GM23338 (cell line): ENCODE measurements at regions not wholly inside any gene's neighbourhood (a gene's known extent, or its start where the extent isn't known, plus 50 kb on each side); places are given as distances from the start of the nearest gene placed in this dataset.

Source experiments
- ATAC-seq: fragments of 200-7000 bp; cut with Tn5 transposase; 3 replicates; pipeline ENCODE4 v1.9.1; 2020
- DNase-seq: peaks from one replicate; pipeline ENCODE4 v3.0.0-alpha.2; 2015; ENCODE audit warnings: low spot score
- H2AFZ ChIP-seq: fragments of 200-600 bp; sonication (generic); 2 replicates; pipeline ENCODE4 v1.8.0; 2016; ENCODE audit warnings: antibody characterized with exemption, mild to moderate bottlenecking, moderate library complexity
- H3F3A ChIP-seq: fragments of 200-600 bp; sonication (generic); replicated peaks from 2 replicates; pipeline ENCODE4 v1.8.0; 2017; ENCODE audit warnings: antibody characterized with exemption, mixed run types, low read depth
- H3K27ac ChIP-seq: fragments of 200-600 bp; sonication (generic); 2 replicates; pipeline ENCODE4 v1.6.1; 2016; ENCODE audit warnings: low read depth
- H3K27me3 ChIP-seq: fragments of 200-600 bp; sonication (generic); 2 replicates; pipeline ENCODE4 v1.8.0; 2016; ENCODE audit warnings: mild to moderate bottlenecking, mixed run types, moderate library complexity; ENCODE audit not compliant: insufficient read depth
- H3K36me3 ChIP-seq: fragments of 200-600 bp; sonication (generic); 2 replicates; pipeline ENCODE4 v1.8.0; 2016; ENCODE audit warnings: mild to moderate bottlenecking; ENCODE audit not compliant: insufficient read depth
- H3K4me1 ChIP-seq: fragments of 200-600 bp; sonication (generic); 2 replicates; pipeline ENCODE4 v1.8.0; 2016; ENCODE audit warnings: mild to moderate bottlenecking, moderate library complexity; ENCODE audit not compliant: insufficient read depth
- H3K4me2 ChIP-seq: fragments of 200-600 bp; sonication (generic); 2 replicates; pipeline ENCODE4 v1.7.1; 2017; ENCODE audit warnings: mixed run types
- H3K4me3 ChIP-seq: fragments of 200-600 bp; sonication (generic); 2 replicates; pipeline ENCODE4 v1.6.1; 2016; ENCODE audit warnings: mixed run types
- H3K79me2 ChIP-seq: fragments of 200-600 bp; sonication (generic); replicated peaks from 2 replicates; pipeline ENCODE4 v1.8.0; 2017; ENCODE audit warnings: mild to moderate bottlenecking; ENCODE audit not compliant: insufficient read depth
- H3K9me2 ChIP-seq: fragments of 200-600 bp; sonication (generic); 2 replicates; pipeline ENCODE4 v1.8.0; 2017; ENCODE audit not compliant: insufficient read depth
- H4K20me1 ChIP-seq: fragments of 200-600 bp; sonication (generic); replicated peaks from 2 replicates; pipeline ENCODE4 v1.8.0; 2017; ENCODE audit warnings: mild to moderate bottlenecking; ENCODE audit not compliant: insufficient read depth
- H3K27ac Mint-ChIP-seq: 2 replicates; pipeline ENCODE4 v1.8.0; 2020; ENCODE audit warnings: inconsistent platforms, mild to moderate bottlenecking, moderate library complexity, mixed read lengths
- H3K27me3 Mint-ChIP-seq: 3 replicates; pipeline ENCODE4 v1.8.0; 2022; ENCODE audit warnings: low read depth, mild to moderate bottlenecking, moderate library complexity, mixed read lengths, inconsistent platforms; ENCODE audit not compliant: insufficient read depth, poor library complexity
- H3K36me3 Mint-ChIP-seq: 3 replicates; pipeline ENCODE4 v1.8.0; 2021; ENCODE audit warnings: low read depth, mild to moderate bottlenecking, inconsistent platforms, moderate library complexity, mixed read lengths
- H3K4me1 Mint-ChIP-seq: 3 replicates; pipeline ENCODE4 v1.8.0; 2020; ENCODE audit warnings: mild to moderate bottlenecking, inconsistent platforms, mixed read lengths
- H3K4me3 Mint-ChIP-seq: 3 replicates; pipeline ENCODE4 v1.8.0; 2021; ENCODE audit warnings: moderate library complexity, mild to moderate bottlenecking, inconsistent platforms, mixed read lengths
- H3K9me3 Mint-ChIP-seq: 3 replicates; pipeline ENCODE4 v1.8.0; 2020; ENCODE audit warnings: moderate library complexity, mild to moderate bottlenecking, inconsistent platforms, mixed read lengths
- CREB1 ChIP-seq: fragments of 250-450 bp; sonication (Bioruptor Pico); IDR thresholded peaks from 2 replicates; pipeline ENCODE4 v1.5.0; 2020; ENCODE audit warnings: low read depth, mild to moderate bottlenecking, moderate library complexity
- ETS1 ChIP-seq: IDR thresholded peaks from 2 replicates; pipeline ENCODE4 v1.6.1; 2016; ENCODE audit warnings: antibody characterized with exemption
- EZH2 ChIP-seq: fragments of 200-600 bp; sonication (generic); IDR thresholded peaks from one replicate; pipeline ENCODE4 v1.8.0; 2017; ENCODE audit warnings: antibody characterized with exemption, mild to moderate bottlenecking, low read depth; ENCODE audit not compliant: unreplicated experiment
- EZH2phosphoT487 ChIP-seq: fragments of 200-600 bp; sonication (generic); IDR thresholded peaks from one replicate; pipeline ENCODE4 v1.8.1; 2018; ENCODE audit warnings: antibody characterized with exemption; ENCODE audit not compliant: unreplicated experiment
- NANOG ChIP-seq: IDR thresholded peaks from 2 replicates; pipeline ENCODE4 v1.6.1; 2016; ENCODE audit warnings: antibody characterized with exemption, borderline replicate concordance
- POLR2AphosphoS5 ChIP-seq: IDR thresholded peaks from 2 replicates; pipeline ENCODE4 v1.6.1; 2016; ENCODE audit warnings: antibody characterized with exemption, low read depth
- REST ChIP-seq: IDR thresholded peaks from one replicate; pipeline ENCODE4 v1.6.1; 2018; ENCODE audit warnings: antibody characterized with exemption; ENCODE audit not compliant: unreplicated experiment
- STAT1 ChIP-seq: IDR thresholded peaks from one replicate; pipeline ENCODE4 v1.6.1; 2016; ENCODE audit warnings: antibody characterized with exemption; ENCODE audit not compliant: unreplicated experiment
- ZNF331 ChIP-seq: fragments of 250-450 bp; sonication (Bioruptor Pico); IDR thresholded peaks from 2 replicates; pipeline ENCODE4 v1.5.0; 2020; ENCODE audit warnings: low read depth, mild to moderate bottlenecking, moderate library complexity
- ZNF462 ChIP-seq: fragments of 250-450 bp; sonication (Bioruptor Pico); IDR thresholded peaks from 2 replicates; pipeline ENCODE4 v1.5.0; 2020; ENCODE audit warnings: mild to moderate bottlenecking, moderate library complexity
- TF ChIP-seq, protein P1 (sequence below), 2 experiments: fragments of 200-600 bp in 1 of 2; sonication (generic) in 1 of 2; conservative IDR thresholded peaks; 2 replicates each; pipeline versions ENCODE4 v1.5.1 to v1.6.1; 2016 to 2017; ENCODE audit warnings: antibody characterized with exemption in 2 of 2, low read depth in 2 of 2, mild to moderate bottlenecking in 2 of 2, moderate library complexity in 1 of 2

GRCh38 chr4:127578967-127579366, 53.8 kb upstream of the INTU start:
- no peak overlapping the region for H3K4me2 ChIP-seq
- H3K36me3 ChIP-seq: no peaks in the 10 kb centered on the region
- no peaks in the 10 kb centered on the region for H3K36me3 Mint-ChIP-seq
- H3K27me3 Mint-ChIP-seq: peaks cover 2% of the 10 kb centered on the region
- peaks cover 9% of the 10 kb centered on the region for H3K4me1 Mint-ChIP-seq
- H3K79me2 ChIP-seq: no peaks in the 10 kb centered on the region
- no peak for ATAC-seq
- no peak overlapping the region for H3K27ac ChIP-seq
- H2AFZ ChIP-seq: peak overlapping the region; percentile 81; the same call in 1 of the 2 replicates
- no peaks in the 10 kb centered on the region for H3F3A ChIP-seq
- no peak overlapping the region for H3K27ac Mint-ChIP-seq
- peaks cover 9% of the 10 kb centered on the region for H3K9me3 Mint-ChIP-seq
- no peak overlapping the region for H3K4me3 Mint-ChIP-seq
- no peaks in the 10 kb centered on the region for H4K20me1 ChIP-seq
- no peaks in the 10 kb centered on the region; the same call in 1 of the 2 replicates for H3K4me1 ChIP-seq
- H3K4me3 ChIP-seq: no peak overlapping the region
- no peak for DNase-seq
- 0 out of 2 replicates have a peak, but pooled peaks cover 4% of the 10 kb centered on the region for H3K9me2 ChIP-seq
- no peaks in the 10 kb centered on the region for H3K27me3 ChIP-seq
- TF ChIP-seq REST: no peak
- TF ChIP-seq, protein P1, sequence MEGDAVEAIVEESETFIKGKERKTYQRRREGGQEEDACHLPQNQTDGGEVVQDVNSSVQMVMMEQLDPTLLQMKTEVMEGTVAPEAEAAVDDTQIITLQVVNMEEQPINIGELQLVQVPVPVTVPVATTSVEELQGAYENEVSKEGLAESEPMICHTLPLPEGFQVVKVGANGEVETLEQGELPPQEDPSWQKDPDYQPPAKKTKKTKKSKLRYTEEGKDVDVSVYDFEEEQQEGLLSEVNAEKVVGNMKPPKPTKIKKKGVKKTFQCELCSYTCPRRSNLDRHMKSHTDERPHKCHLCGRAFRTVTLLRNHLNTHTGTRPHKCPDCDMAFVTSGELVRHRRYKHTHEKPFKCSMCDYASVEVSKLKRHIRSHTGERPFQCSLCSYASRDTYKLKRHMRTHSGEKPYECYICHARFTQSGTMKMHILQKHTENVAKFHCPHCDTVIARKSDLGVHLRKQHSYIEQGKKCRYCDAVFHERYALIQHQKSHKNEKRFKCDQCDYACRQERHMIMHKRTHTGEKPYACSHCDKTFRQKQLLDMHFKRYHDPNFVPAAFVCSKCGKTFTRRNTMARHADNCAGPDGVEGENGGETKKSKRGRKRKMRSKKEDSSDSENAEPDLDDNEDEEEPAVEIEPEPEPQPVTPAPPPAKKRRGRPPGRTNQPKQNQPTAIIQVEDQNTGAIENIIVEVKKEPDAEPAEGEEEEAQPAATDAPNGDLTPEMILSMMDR (conservative IDR thresholded peaks at IDR 0.05; ENCODE audit: low read depth in 2 of 2): no peak
- TF ChIP-seq ZNF331 (CRISPR knock-in tag): no peak
- no peak for TF ChIP-seq CREB1 (CRISPR knock-in tag)
- TF ChIP-seq ETS1: no peak
- TF ChIP-seq NANOG: no peak
- no peak for TF ChIP-seq ZNF462 (CRISPR knock-in tag)
- no peak for TF ChIP-seq POLR2AphosphoS5
- TF ChIP-seq STAT1: no peak
- no peak for TF ChIP-seq EZH2
- TF ChIP-seq EZH2phosphoT487: no peak
